ENCODE measurements at regions not wholly inside any gene's neighbourhood (a gene's known extent, or its start where the extent isn't known, plus 50 kb on each side); places are given as distances from the start of the nearest gene placed in this dataset.
"Not testable (repeated sequence)": the region's sequence is repeated elsewhere in the genome, so short reads cannot be mapped to it uniquely, and the experiment has no call there.

DNA sequence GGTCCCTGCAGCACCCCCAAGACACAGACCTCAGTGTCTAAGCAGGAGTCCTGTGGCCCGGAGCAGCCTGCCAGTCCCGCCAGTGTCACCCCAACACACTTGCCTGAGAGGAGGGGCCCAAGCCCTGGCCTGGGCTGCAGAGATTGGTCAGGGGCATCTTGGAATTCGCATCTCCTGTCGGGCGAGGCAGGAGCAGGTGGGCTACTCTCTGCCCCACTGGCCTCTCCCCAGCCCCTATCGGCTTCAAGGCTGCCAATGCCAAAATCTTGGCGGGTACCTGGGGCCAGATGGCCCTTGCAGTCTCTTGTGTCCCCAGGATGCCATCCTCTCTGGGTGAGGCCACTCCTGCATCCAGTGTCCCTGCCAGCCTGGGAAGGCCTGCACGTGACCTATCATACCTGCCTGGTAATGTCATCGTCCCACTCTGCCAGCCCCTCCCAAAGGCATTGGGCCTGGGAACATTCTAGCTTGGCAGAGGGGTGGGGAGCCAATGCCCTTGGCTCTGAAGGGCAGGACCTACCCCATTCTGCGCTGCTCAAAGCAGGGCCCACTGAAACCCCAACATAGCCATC is 304.6 kb downstream of the CCDC74A start:
- H3K36me3 Mint-ChIP-seq (ENCODE audit: insufficient read depth in 2 of 2); H3K9me3 Mint-ChIP-seq; H3K27ac Mint-ChIP-seq; DNase-seq; H3K4me1 Mint-ChIP-seq (ENCODE audit: low read depth); ATAC-seq (replicated peaks in 1 of 2); H3K27me3 Mint-ChIP-seq (ENCODE audit: low read depth); H3K4me3 Mint-ChIP-seq: not testable (repeated sequence)

DNA sequence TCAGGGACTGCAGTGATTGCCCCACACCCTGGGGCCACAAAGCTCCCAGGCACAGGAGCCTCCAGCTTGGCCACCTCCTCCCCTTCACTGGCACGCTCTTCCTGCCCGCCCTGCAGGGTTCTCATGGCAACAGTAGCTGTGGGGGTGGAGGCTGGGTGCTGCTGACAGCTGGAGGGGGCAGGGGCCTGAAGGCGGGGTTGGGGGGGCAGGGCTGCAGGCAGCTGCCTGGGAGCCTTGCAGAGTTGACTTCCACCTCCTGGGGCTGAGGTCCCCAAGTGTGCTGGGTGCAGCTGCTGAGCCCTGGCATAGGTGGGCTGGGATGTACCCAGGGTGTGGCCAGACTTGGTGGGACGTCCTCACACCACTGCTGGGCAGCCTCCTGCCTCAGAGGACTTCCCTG is 305.2 kb downstream of the CCDC74A start:
- H3K27ac Mint-ChIP-seq; H3K9me3 Mint-ChIP-seq; H3K4me1 Mint-ChIP-seq (ENCODE audit: low read depth); DNase-seq; H3K36me3 Mint-ChIP-seq (ENCODE audit: insufficient read depth in 2 of 2); H3K4me3 Mint-ChIP-seq; ATAC-seq (replicated peaks in 1 of 2): not testable (repeated sequence)
- peaks cover 15% of the 10 kb centered on the region for H3K27me3 Mint-ChIP-seq (ENCODE audit: low read depth)

DNA sequence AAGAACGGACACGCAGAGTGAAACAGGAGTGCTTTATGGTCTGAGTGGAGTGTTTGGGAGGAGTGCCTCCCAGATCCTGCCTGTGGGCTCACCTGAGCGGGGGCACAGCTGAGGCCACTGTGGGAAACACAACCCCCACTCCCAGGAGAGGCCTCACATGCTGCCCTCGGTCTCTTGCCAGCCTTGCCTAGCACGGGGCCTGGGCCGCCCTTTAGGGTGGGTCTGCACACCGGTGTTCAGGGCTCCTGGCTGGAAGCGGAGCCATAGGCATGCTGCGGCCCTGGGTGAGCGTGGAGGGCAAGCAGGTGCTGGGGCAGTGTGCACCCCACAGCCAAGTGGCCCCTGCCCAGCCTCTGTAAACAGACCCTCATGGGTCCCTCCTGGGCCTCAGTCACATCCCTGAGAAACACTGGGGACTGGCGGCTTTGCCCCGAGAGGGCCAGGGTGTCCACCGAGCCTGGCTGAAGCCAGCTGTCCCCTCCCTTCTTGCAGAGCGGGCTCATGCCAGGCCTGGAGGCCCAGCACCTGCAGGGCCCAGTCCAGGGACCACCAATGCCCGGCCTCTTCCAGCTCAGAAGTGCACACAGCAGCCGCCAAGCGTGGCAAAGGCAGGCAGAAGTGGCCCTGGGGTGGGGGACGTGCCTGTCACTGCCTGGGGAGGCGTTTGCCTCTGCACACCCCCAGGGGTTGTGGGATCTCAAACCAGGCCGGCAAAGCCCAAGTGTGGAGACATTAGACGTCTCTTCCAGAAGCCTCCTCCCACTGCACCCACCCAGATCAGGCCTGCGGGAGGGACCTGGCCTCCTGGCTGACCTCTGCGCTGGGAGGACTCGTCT is 305.9 kb downstream of the CCDC74A start:
- not testable (repeated sequence) for H3K36me3 Mint-ChIP-seq (ENCODE audit: insufficient read depth in 2 of 2); H3K27ac Mint-ChIP-seq; H3K4me3 Mint-ChIP-seq; ATAC-seq (replicated peaks in 1 of 2); H3K4me1 Mint-ChIP-seq (ENCODE audit: low read depth); H3K9me3 Mint-ChIP-seq; DNase-seq
- peaks cover 20% of the 10 kb centered on the region for H3K27me3 Mint-ChIP-seq (ENCODE audit: low read depth)

DNA sequence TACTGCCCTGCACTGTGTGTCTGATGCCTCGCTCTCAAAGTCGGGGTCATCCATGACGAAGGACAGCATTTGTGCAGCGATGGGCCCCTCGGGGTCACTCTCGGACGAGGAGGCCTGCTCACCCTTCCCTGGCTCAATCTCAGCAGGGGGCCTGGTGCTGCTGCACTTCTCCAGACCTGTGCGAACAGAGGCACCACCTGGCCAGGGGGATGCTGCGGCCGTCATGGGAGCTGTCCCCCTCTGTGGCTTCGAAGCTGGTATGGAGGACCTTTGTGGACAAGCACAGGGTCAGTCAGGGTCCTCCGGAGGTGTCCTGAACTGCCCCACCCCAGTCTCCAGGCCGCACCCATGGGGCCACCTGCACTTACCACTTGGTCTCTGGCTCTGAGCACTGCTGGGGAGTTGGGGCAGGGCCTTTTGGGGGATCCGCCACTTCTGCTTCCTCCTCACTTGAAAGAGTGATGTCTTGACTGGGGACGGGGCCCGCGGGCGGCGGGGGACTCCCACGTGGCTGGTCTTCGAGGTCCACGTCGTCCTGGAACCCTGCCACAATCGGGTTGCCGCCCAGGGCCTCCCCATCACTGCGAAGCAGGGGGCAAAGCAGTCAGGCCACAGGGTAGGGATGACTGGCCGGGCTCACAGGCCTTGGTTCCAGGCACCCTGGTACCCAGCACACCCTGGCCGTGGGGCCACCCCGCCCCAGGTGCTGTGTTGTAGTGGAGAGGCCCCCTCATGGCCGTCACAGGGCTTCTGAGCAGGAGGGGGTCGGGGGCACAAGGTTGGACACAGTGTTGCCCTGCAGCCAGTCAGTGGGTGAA is 306.7 kb downstream of the CCDC74A start:
- not testable (repeated sequence) for H3K4me3 Mint-ChIP-seq; H3K36me3 Mint-ChIP-seq (ENCODE audit: insufficient read depth in 2 of 2); H3K9me3 Mint-ChIP-seq; H3K4me1 Mint-ChIP-seq (ENCODE audit: low read depth); ATAC-seq (replicated peaks in 1 of 2); DNase-seq; H3K27ac Mint-ChIP-seq
- H3K27me3 Mint-ChIP-seq (ENCODE audit: low read depth): peaks cover 20% of the 10 kb centered on the region

DNA sequence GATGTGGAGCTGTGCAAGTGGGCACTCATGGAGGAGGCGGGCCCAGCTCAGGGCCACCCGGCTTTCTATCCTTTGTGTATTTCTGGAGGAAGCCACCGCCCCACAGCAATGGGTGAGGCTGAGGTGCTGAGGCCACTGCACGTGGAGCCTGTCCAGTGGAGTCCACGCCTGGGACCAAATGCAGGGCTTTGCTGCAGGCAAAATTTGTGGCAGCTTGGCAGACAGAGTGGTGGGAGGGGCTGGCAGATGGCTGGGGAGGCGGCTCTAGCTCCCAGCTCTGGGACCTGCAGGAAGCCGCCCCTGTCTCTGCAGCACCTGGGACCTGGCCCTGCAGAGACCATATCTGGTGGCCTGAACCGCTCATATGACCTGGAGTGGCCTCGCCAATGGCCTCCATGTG is 307.3 kb downstream of the CCDC74A start:
- H3K4me1 Mint-ChIP-seq (ENCODE audit: low read depth); H3K27ac Mint-ChIP-seq; H3K4me3 Mint-ChIP-seq; H3K9me3 Mint-ChIP-seq; DNase-seq; H3K36me3 Mint-ChIP-seq (ENCODE audit: insufficient read depth in 2 of 2); ATAC-seq (replicated peaks in 1 of 2): not testable (repeated sequence)
- H3K27me3 Mint-ChIP-seq (ENCODE audit: low read depth): peaks cover 20% of the 10 kb centered on the region

DNA sequence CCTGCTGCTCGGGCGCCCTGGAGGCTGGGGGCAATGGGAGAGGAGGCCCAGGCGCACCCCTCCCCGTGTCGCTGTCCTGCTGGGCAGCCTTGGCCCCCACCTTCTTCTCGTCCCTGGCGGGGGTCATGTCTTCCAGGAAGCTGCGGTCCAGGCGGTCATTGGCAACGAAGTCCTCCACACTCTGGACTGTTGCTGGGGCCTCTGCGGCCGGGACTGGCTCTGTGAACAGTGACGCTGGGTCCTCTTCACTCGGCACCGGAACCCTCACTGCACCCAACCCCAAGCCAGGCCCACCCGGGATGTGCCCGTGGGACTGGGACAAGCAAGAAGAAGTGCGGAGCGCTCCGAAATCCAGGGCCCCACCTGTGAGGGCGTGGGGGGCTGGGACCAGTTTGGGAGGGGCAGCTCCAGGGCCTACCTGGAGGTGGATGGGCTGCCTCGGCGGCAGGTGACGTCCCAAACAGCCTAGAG is 308.0 kb downstream of the CCDC74A start:
- peaks cover 20% of the 10 kb centered on the region for H3K27me3 Mint-ChIP-seq (ENCODE audit: low read depth)
- no peaks in the 10 kb centered on the region for H3K36me3 Mint-ChIP-seq (ENCODE audit: insufficient read depth in 2 of 2)
- no peak overlapping the region for H3K27ac Mint-ChIP-seq
- H3K4me3 Mint-ChIP-seq: no peak overlapping the region
- DNase-seq (no peak), ATAC-seq (replicated peaks in 1 of 2) (no peak)
- H3K9me3 Mint-ChIP-seq: no peaks in the 10 kb centered on the region
- H3K4me1 Mint-ChIP-seq (ENCODE audit: low read depth): no peaks in the 10 kb centered on the region

DNA sequence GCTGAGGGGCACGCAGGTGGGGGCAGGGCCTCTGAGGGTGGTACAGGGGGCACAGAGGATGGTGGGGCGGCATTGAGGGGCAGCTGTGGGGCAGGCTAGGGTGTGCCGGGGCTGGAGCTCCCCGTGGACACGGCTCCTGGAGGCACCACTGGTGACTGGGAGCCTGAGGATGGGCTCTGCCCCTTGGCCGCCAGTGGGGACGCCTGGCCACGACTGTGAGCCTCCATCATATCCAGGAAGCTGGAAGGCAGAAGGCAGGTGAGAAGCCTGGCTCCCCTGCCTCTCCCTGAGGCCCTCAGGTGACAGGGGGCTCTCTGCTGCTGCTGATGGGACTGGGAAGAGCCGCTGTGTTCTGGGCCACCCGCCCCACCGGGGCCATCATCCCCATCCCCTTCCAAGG is 308.4 kb downstream of the CCDC74A start:
- DNase-seq; H3K4me3 Mint-ChIP-seq; H3K4me1 Mint-ChIP-seq (ENCODE audit: low read depth); H3K36me3 Mint-ChIP-seq (ENCODE audit: insufficient read depth in 2 of 2); ATAC-seq (replicated peaks in 1 of 2); H3K27ac Mint-ChIP-seq; H3K9me3 Mint-ChIP-seq: not testable (repeated sequence)
- H3K27me3 Mint-ChIP-seq (ENCODE audit: low read depth): peaks cover 20% of the 10 kb centered on the region

DNA sequence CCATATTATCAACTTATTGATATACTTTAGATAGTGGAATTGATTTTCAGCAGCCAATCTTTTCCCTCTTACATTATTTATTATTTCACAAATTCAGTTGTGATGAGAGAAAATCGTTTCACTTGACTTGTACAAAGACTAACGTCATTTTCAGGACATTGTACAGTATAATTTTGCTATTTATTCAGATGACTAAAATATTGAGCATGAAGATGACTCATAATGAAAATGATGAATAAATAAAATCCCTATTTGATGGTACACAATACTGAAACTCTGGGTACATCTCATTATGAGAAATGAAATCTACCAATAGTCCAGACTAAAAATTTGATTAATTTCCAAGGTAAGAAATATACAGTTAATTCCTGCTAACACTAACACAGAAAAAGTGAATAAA is 316.4 kb downstream of the CCDC74A start:
- H3K9me3 Mint-ChIP-seq; H3K27ac Mint-ChIP-seq; H3K4me1 Mint-ChIP-seq (ENCODE audit: low read depth); DNase-seq; H3K4me3 Mint-ChIP-seq; H3K36me3 Mint-ChIP-seq (ENCODE audit: insufficient read depth in 2 of 2); ATAC-seq (replicated peaks in 1 of 2); H3K27me3 Mint-ChIP-seq (ENCODE audit: low read depth): not testable (repeated sequence)

DNA sequence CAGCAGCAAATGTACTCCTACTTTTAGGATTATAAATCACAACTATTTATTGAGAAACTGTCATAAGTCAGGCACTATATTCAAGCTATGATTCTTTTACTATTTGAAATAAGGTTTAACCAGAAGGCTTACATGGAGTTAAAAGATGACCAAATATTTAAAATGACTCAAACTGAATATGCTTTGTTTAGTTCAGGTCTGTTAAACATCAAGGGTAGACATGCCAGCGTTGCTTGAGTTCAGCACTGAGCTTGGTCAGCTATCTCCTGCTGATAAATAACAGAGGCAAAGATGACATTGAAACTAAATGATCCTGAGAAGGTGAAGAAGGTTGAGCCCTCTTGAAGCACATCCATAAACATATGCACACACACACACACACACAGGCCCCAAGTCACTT is 305.6 kb downstream of the ANKRD30BL start:
- not testable (repeated sequence) for H3K4me1 Mint-ChIP-seq (ENCODE audit: low read depth); H3K4me3 Mint-ChIP-seq; H3K27me3 Mint-ChIP-seq (ENCODE audit: low read depth); DNase-seq; H3K9me3 Mint-ChIP-seq; H3K27ac Mint-ChIP-seq; ATAC-seq (replicated peaks in 1 of 2); H3K36me3 Mint-ChIP-seq (ENCODE audit: insufficient read depth in 2 of 2)

DNA sequence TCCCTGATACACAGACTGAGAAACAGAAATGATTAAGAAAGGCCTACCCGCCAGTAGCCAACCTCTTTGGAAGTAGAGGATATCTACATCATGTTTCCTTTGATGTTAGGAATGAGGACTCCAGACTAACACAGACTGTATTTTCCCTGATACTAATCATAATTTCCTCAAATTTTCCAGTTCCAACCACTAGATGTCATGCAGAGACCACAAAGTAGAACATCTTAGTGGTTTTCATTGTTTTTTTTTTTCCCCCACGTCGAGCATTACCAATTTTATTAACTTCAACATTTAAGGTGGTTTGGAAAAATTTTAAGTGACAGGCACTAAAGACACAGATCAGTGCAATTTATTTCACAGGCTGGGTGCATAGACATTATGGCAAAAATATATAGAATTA is 303.6 kb downstream of the ANKRD30BL start:
- H3K27ac Mint-ChIP-seq; H3K27me3 Mint-ChIP-seq (ENCODE audit: low read depth); H3K4me3 Mint-ChIP-seq; H3K4me1 Mint-ChIP-seq (ENCODE audit: low read depth); H3K9me3 Mint-ChIP-seq; ATAC-seq (replicated peaks in 1 of 2); DNase-seq; H3K36me3 Mint-ChIP-seq (ENCODE audit: insufficient read depth in 2 of 2): not testable (repeated sequence)

Measured in activated T-cell treated with anti-CD3 and anti-CD28 coated beads, Interleukin-2, amount 50 U/mL, for 72 hours (primary cell).